HG03575 (cell line): ENCODE measurements at regions not wholly inside any gene's neighbourhood (a gene's known extent, or its start where the extent isn't known, plus 50 kb on each side); places are given as distances from the start of the nearest gene placed in this dataset.
"Not testable (repeated sequence)": the region's sequence is repeated elsewhere in the genome, so short reads cannot be mapped to it uniquely, and the experiment has no call there.

Experiments used
- ATAC-seq: cut with Tn5 transposase; IDR thresholded peaks from one replicate; pipeline ENCODE4 v1.9.1; 2021; ENCODE audit not compliant: unreplicated experiment, insufficient number of reproducible peaks, low FRiP score; ENCODE audit errors: extremely low read depth

GRCh38 chr11:86172894-86173293 is 71.7 kb upstream of the EED start:
- ATAC-seq: no peak

- no peak for ATAC-seq
These were observed 72.9 kb upstream of the EED start for GRCh38 chr11:86171627-86172026.

- ATAC-seq: no peak
These were observed 76.9 kb upstream of the EED start for GRCh38 chr11:86167499-86168164.

GRCh38 chr11:86166287-86166686 is 78.3 kb upstream of the EED start:
- not testable (repeated sequence) for ATAC-seq

GRCh38 chr11:86164106-86164505 is 80.4 kb upstream of the EED start:
- no peak for ATAC-seq

GRCh38 chr11:86163221-86163876 is 81.2 kb upstream of the EED start:
- ATAC-seq: not testable (repeated sequence)

- ATAC-seq: no peak
These were observed 82.3 kb upstream of the EED start for GRCh38 chr11:86162239-86162638.

GRCh38 chr11:86161837-86162236 is 82.7 kb upstream of the EED start:
- ATAC-seq: no peak

- ATAC-seq: no peak
These were observed 83.2 kb upstream of the EED start for GRCh38 chr11:86161336-86161735.

- ATAC-seq: no peak
These were observed 83.9 kb upstream of the EED start for GRCh38 chr11:86160541-86161149.

GRCh38 chr11:86159581-86159891 is 85.0 kb upstream of the EED start:
- no peak for ATAC-seq

- no peak for ATAC-seq
These were observed 85.6 kb upstream of the EED start for GRCh38 chr11:86158704-86159580.

- no peak for ATAC-seq
These were observed 86.7 kb upstream of the EED start for GRCh38 chr11:86157797-86158378.

GRCh38 chr11:86156397-86156955 is 87.6 kb upstream of the PICALM start:
- no peak for ATAC-seq

GRCh38 chr11:86155200-86155844 is 86.4 kb upstream of the PICALM start:
- no peak for ATAC-seq

GRCh38 chr11:86153439-86153838 is 84.6 kb upstream of the PICALM start:
- no peak for ATAC-seq

- no peak for ATAC-seq
These were observed 84.0 kb upstream of the PICALM start for GRCh38 chr11:86152901-86153300.

GRCh38 chr11:86152006-86152862 is 83.3 kb upstream of the PICALM start:
- no peak for ATAC-seq
